A673 (cell line): ENCODE measurements at regions not wholly inside any gene's neighbourhood (a gene's known extent, or its start where the extent isn't known, plus 50 kb on each side); places are given as distances from the start of the nearest gene placed in this dataset.

Experiments used
- BruUV-seq: library from RNA; stranded (reverse); fragments of 400-500 nt; replicated peaks from 2 replicates; lab custom pipeline; 2021; lab: Mats Ljungman, UMichigan
- CTCF ChIA-PET: fragments of 300-600 bp; sonication (Branson Sonifier 250); formaldehyde crosslinking; loops from one replicate; lab custom pipeline; 2022; ENCODE audit warnings: antibody characterized with exemption; lab: Charles Lee
- POLR2A ChIA-PET: fragments of 300-600 bp; sonication (Branson Sonifier 250); formaldehyde crosslinking; loops from one replicate; lab custom pipeline; 2022; ENCODE audit warnings: antibody characterized with exemption; ENCODE audit not compliant: low non-redundant PET; lab: Charles Lee
- DNase-seq: peaks from one replicate; pipeline ENCODE4 v3.0.0-alpha.2; 2015; ENCODE audit warnings: low spot score
- H3K27ac ChIP-seq: fragments of 200-600 bp; sonication (generic); 2 replicates; pipeline ENCODE4 v1.5.1; 2016; ENCODE audit warnings: mixed run types, low read depth, mild to moderate bottlenecking, mixed read lengths, antibody characterized with exemption, low read length; ENCODE audit not compliant: poor library complexity, severe bottlenecking
- H3K27me3 ChIP-seq: fragments of 200-600 bp; sonication (generic); replicated peaks from 2 replicates; pipeline ENCODE4 v1.6.1; 2017; ENCODE audit warnings: mixed run types, low read depth, mild to moderate bottlenecking, mixed read lengths, antibody characterized with exemption, low read length; ENCODE audit not compliant: insufficient read depth, poor library complexity
- H3K36me3 ChIP-seq: fragments of 200-600 bp; sonication (generic); 2 replicates; pipeline ENCODE4 v1.6.1; 2016; ENCODE audit warnings: mixed run types, mild to moderate bottlenecking, mixed read lengths, antibody characterized with exemption, low read length; ENCODE audit not compliant: insufficient read depth, poor library complexity, severe bottlenecking
- H3K4me1 ChIP-seq: fragments of 200-600 bp; sonication (generic); 2 replicates; pipeline ENCODE4 v1.6.1; 2017; ENCODE audit warnings: mixed run types, mild to moderate bottlenecking, mixed read lengths, antibody characterized with exemption, low read length; ENCODE audit not compliant: insufficient read depth, poor library complexity, severe bottlenecking
- H3K4me3 ChIP-seq: fragments of 200-600 bp; sonication (generic); 2 replicates; pipeline ENCODE4 v1.5.1; 2016; ENCODE audit warnings: low read depth, mixed run types, mild to moderate bottlenecking, mixed read lengths, low read length; ENCODE audit not compliant: poor library complexity, severe bottlenecking
- H3K9me3 ChIP-seq: fragments of 200-600 bp; sonication (generic); 2 replicates; pipeline ENCODE4 v1.6.1; 2016; ENCODE audit warnings: mixed run types, low read depth, mild to moderate bottlenecking, mixed read lengths, antibody characterized with exemption, low read length; ENCODE audit not compliant: poor library complexity, severe bottlenecking
- EZH2 ChIP-seq: fragments of 200-600 bp; sonication (generic); IDR thresholded peaks from 2 replicates; pipeline ENCODE4 v1.6.1; 2017; ENCODE audit warnings: borderline replicate concordance, low read depth, mild to moderate bottlenecking, mixed read lengths, antibody characterized with exemption, low read length; ENCODE audit not compliant: poor library complexity, severe bottlenecking
- intact Hi-C: fragments of 100-400 bp; cut with micrococcal nuclease; formaldehyde crosslinking; loops from one replicate; pipeline ENCODE4 v1.10.0; 2022; ENCODE audit not compliant: unreplicated experiment
- TF ChIP-seq, protein P1 (sequence below): fragments of 300-800, 200-600 bp; sonication (generic); conservative IDR thresholded peaks from 2 replicates; pipeline ENCODE4 v1.5.1; 2017; ENCODE audit warnings: low read depth, mild to moderate bottlenecking, antibody characterized with exemption, low read length, moderate library complexity, mixed read lengths

DNA sequence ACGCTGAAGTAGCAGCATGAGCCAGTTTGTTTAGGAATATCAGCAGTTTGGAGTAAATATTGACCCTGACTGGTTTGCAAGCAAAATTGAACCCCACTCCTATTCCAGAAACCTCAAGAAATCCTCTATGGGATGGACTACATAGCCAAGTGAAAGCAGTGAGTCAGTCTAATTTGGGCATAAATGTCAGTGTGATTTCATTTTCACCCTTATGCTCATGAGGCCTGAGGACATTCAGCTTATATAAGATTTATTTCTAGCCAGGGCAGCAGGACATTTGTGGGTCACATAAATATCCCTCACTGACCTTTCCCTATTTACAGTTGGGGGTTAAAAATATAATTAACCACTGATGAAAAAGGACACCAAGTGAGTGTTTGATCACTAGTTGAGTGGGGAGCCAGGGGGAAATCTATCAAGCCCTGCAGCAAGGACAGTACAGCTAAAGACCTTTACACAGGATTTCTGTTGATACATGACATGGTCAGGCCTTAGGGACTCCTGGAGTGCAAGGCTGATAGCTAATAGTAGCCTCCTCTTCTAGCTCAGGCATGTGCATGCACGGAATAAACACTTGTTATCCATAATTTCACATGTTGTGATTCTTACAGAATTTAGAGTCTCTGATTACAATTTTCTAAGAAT lies 996.9 kb upstream of the GRIA3 start:
- BruUV-seq = no TSS peak
- H3K27ac ChIP-seq = no peak overlapping the region
- peaks cover 12% of the 10 kb centered on the region for H3K9me3 ChIP-seq
- H3K27me3 ChIP-seq = no peaks in the 10 kb centered on the region
- TF ChIP-seq, protein P1, sequence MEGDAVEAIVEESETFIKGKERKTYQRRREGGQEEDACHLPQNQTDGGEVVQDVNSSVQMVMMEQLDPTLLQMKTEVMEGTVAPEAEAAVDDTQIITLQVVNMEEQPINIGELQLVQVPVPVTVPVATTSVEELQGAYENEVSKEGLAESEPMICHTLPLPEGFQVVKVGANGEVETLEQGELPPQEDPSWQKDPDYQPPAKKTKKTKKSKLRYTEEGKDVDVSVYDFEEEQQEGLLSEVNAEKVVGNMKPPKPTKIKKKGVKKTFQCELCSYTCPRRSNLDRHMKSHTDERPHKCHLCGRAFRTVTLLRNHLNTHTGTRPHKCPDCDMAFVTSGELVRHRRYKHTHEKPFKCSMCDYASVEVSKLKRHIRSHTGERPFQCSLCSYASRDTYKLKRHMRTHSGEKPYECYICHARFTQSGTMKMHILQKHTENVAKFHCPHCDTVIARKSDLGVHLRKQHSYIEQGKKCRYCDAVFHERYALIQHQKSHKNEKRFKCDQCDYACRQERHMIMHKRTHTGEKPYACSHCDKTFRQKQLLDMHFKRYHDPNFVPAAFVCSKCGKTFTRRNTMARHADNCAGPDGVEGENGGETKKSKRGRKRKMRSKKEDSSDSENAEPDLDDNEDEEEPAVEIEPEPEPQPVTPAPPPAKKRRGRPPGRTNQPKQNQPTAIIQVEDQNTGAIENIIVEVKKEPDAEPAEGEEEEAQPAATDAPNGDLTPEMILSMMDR = no peak
- no peak for TF ChIP-seq EZH2
- intact Hi-C loops = no loop called here
- no peak overlapping the region for H3K4me3 ChIP-seq
- ChIA-PET CTCF (no interaction called here), POLR2A (no interaction called here)
- H3K4me1 ChIP-seq = no peaks in the 10 kb centered on the region
- DNase-seq = no peak
- H3K36me3 ChIP-seq = no peaks in the 10 kb centered on the region

DNA sequence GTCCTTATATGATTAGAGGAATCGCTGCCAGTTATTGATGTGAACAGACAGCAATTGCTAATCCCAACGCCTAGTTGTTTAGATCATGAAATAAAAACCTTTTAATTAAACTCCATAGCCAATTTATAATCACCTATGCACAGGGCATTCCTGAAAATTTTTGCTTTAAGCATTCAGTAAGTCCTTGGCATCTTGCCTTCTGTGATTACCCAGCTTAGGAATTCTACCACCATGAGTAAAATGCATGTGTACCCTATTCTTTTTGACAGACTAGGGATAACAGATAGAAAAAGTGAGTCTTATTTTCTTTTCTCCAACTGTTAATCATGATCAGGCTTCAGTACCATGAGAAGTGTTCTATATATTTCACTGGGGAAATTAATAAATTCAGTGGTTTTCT lies 995.3 kb upstream of the GRIA3 start:
- ChIA-PET POLR2A (no interaction called here), CTCF (no interaction called here)
- no peak overlapping the region for H3K27ac ChIP-seq
- peaks cover 3% of the 10 kb centered on the region for H3K9me3 ChIP-seq
- H3K4me1 ChIP-seq = no peaks in the 10 kb centered on the region
- H3K4me3 ChIP-seq = no peak overlapping the region
- BruUV-seq = no TSS peak
- H3K27me3 ChIP-seq = no peaks in the 10 kb centered on the region
- no peak for DNase-seq
- intact Hi-C loops = no loop called here
- H3K36me3 ChIP-seq = no peaks in the 10 kb centered on the region
- TF ChIP-seq, protein P1 = no peak
- TF ChIP-seq EZH2 = no peak

DNA sequence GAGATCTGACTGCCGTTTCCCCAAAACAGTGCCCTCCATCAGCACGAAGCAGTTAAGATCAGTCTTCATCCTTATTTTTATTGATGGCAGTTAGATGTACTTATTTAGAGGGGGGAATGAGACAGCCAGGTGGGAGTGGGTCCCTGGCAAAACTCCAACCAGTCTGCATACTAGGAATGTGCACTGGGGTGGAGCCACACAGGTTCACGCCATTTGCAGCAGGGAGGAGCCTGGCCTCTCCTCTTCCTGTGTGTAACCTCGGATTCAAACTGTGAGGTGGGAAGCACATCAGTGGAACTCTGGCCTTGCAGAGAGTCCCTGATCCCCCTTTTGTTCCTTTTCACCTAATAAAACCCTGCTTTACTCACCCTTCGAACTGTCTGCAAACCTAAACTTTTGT lies 987.7 kb upstream of the GRIA3 start:
- Histone ChIP-seq H3K4me3 (no peak overlapping the region), H3K9me3 (no peaks in the 10 kb centered on the region), H3K4me1 (no peaks in the 10 kb centered on the region), H3K27me3 (no peaks in the 10 kb centered on the region), H3K36me3 (no peaks in the 10 kb centered on the region), H3K27ac (no peak overlapping the region)
- no TSS peak for BruUV-seq
- CTCF ChIA-PET = no interaction called here
- POLR2A ChIA-PET = no interaction called here
- intact Hi-C loops = no loop called here
- DNase-seq = no peak
- TF ChIP-seq EZH2 = no peak
- TF ChIP-seq, protein P1 = no peak
